ENCODE measurements at regions not wholly inside any gene's neighbourhood (a gene's known extent, or its start where the extent isn't known, plus 50 kb on each side); places are given as distances from the start of the nearest gene placed in this dataset.

DNA sequence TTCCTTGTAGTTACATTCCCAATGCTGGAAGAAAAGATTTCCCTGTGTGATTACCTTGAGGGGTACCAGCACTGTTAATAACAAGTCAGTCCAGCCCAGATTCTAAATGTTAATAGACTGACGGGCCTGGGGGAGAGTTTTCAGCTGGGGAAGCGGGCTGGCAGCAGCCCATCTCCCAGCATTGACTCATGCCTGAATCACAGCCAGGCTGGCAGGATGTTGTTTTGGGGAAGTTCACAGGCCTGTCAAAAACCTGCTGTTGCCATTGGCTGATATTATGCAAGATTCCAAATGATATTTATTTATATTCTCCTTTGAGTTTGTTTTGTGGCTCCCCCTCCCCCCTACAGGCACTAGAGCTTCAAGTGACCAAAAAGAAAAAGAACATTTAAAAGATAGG, 213.9 kb upstream of the CNR1 start:
- Histone ChIP-seq H3K27ac (peak overlapping the region in 1 of 4 donors; percentile 10), H3K27me3 (no peaks in the 10 kb centered on the region), H3K9me3 (no peaks in the 10 kb centered on the region), H3K4me3 (no peak overlapping the region), H3K4me1 (peaks cover 0 to 33% (median 21%) of the 10 kb centered on the region in 4 donors), H3K36me3 (no peaks in the 10 kb centered on the region)
- intact Hi-C loops (cut with DNase I): no loop called here
- peak; percentile 70 for DNase-seq
- 40 to 69% methylated on average over 2 of the region's 2 CpGs for WGBS, 2 donors
- TF ChIP-seq POLR2AphosphoS5 (IDR thresholded peaks at IDR 0.05) (no peak), EP300 (IDR thresholded peaks at IDR 0.05) (no peak), CTCF (IDR thresholded peaks at IDR 0.05) (no peak), POLR2A (IDR thresholded peaks at IDR 0.05) (no peak)

DNA sequence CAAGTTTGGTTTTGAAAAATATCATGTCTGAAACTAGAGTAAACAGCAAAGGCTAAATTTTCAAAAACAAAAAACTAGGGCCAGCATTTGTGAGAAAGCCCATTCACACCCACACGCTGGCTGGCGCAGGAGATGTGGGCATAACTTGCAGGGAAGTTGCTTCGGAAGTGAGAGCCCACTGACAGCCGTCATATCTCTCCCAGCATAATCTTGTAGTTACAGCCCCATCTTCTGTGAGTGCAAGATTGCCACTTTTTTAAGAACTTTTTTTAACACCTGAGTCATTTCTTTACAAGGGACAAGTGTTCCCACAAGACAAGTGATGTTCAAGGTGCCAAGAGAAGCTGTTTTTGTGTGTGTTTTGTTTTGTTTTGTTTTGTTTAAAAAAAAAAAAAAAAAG, 212.5 kb upstream of the CNR1 start:
- peaks cover 0 to 33% (median 21%) of the 10 kb centered on the region in 4 donors for H3K4me1 ChIP-seq
- TF ChIP-seq CTCF (IDR thresholded peaks at IDR 0.05) (no peak), EP300 (IDR thresholded peaks at IDR 0.05) (no peak), POLR2AphosphoS5 (IDR thresholded peaks at IDR 0.05) (no peak), POLR2A (IDR thresholded peaks at IDR 0.05) (no peak)
- intact Hi-C loops (cut with DNase I): no loop called here

GRCh38 chr6:88377976-88378568, 211.9 kb upstream of the CNR1 start:
- Histone ChIP-seq H3K27me3 (no peaks in the 10 kb centered on the region), H3K9me3 (no peaks in the 10 kb centered on the region), H3K27ac (no peak overlapping the region), H3K4me1 (peaks cover 0 to 33% (median 21%) of the 10 kb centered on the region in 4 donors), H3K4me3 (no peak overlapping the region), H3K36me3 (no peaks in the 10 kb centered on the region)
- DNase-seq: no peak
- TF ChIP-seq POLR2AphosphoS5 (IDR thresholded peaks at IDR 0.05): no peak
- no peak for TF ChIP-seq POLR2A (IDR thresholded peaks at IDR 0.05)
- no peak for TF ChIP-seq EP300 (IDR thresholded peaks at IDR 0.05)
- no peak for TF ChIP-seq CTCF (IDR thresholded peaks at IDR 0.05)
- 90 to 91% methylated on average over 8 of the region's 8 CpGs for WGBS, 2 donors
- intact Hi-C loops (cut with DNase I): no loop called here

More for the DNA sequence above, 212.5 kb upstream of the CNR1 start:
- no peaks in the 10 kb centered on the region for H3K36me3 ChIP-seq
- DNase-seq: no peak
- H3K9me3 ChIP-seq: no peaks in the 10 kb centered on the region
- H3K27me3 ChIP-seq: no peaks in the 10 kb centered on the region
- no peak overlapping the region for H3K27ac ChIP-seq
- 87 to 95% methylated on average over 4 of the region's 4 CpGs for WGBS, 2 donors
- no peak overlapping the region for H3K4me3 ChIP-seq

DNA sequence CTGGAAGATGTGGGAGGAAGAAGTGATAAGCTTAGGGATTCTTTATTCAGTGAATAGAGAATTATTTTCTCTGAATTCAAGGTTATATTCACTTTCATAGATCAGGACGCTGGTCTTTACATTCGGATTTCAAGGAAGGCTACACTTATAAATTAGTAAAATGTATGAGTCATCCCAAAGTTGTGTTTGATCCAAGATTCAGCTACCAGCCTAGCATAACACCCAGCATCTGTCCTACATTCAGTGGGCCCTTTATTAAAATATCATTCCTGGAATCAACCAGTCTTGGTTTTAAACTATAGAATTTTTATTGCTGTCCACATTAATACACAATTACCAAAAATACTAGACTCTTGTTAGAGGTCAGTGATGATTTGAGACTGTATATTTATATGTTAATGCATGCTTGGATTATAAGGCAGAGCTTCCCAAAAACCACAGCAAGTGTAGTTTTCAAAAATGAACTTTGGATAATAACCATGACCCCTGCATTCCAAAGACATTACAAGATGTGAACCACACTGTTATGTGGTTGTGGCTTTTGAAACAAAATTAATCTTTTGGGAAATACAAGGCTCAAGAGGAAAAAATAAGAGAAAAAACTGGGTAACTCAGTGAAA, 210.7 kb upstream of the CNR1 start:
- DNase-seq: no peak
- H3K9me3 ChIP-seq: no peaks in the 10 kb centered on the region
- peak overlapping the region in 2 of 4 donors; percentile 12 to 24 for H3K27ac ChIP-seq
- H3K36me3 ChIP-seq: no peaks in the 10 kb centered on the region
- TF ChIP-seq CTCF (IDR thresholded peaks at IDR 0.05): no peak
- TF ChIP-seq POLR2AphosphoS5 (IDR thresholded peaks at IDR 0.05): no peak
- TF ChIP-seq POLR2A (IDR thresholded peaks at IDR 0.05): no peak
- no peak for TF ChIP-seq EP300 (IDR thresholded peaks at IDR 0.05)
- 54 to 71% methylated on average over 2 of the region's 2 CpGs for WGBS, 2 donors
- intact Hi-C loops (cut with DNase I): no loop called here
- H3K27me3 ChIP-seq: no peaks in the 10 kb centered on the region
- H3K4me1 ChIP-seq: peaks cover 0 to 33% (median 21%) of the 10 kb centered on the region in 4 donors
- no peak overlapping the region for H3K4me3 ChIP-seq
